H1 (cell line): ENCODE measurements at regions not wholly inside any gene's neighbourhood (a gene's known extent, or its start where the extent isn't known, plus 50 kb on each side); places are given as distances from the start of the nearest gene placed in this dataset.

Experiments
- CTCF ChIA-PET: fragments of 300-600 bp; sonication (Branson Sonifier 250); formaldehyde crosslinking; loops from one replicate; lab custom pipeline; 2021; ENCODE audit not compliant: partially characterized antibody; lab: Charles Lee
- POLR2A ChIA-PET: fragments of 300-600 bp; sonication (Branson Sonifier 250); formaldehyde crosslinking; loops from one replicate; lab custom pipeline; 2021; ENCODE audit warnings: inconsistent platforms; ENCODE audit not compliant: partially characterized antibody; lab: Charles Lee
- DNase-seq, 2 experiments: peaks; one replicate each; pipeline versions ENCODE4 v3.0.0 to v3.0.0-alpha.2; 2010 to 2022; ENCODE audit warnings: low spot score in 2 of 2, low read depth in 1 of 2, mixed read lengths in 1 of 2
- FAIRE-seq: peaks from 2 replicates; lab custom pipeline; 2011; peaks lifted over from hg19 to GRCh38; lab: Jason Lieb, UNC
- H2AFZ ChIP-seq: 2 replicates; pipeline ENCODE4 v1.8.1; 2012; ENCODE audit warnings: low read length, inconsistent platforms
- H2AK5ac ChIP-seq: 2 replicates; pipeline ENCODE4 v1.6.1; 2013; ENCODE audit warnings: low read depth, low read length
- H2BK120ac ChIP-seq: replicated peaks from 2 replicates; pipeline ENCODE3; 2013; ENCODE audit warnings: low read depth, low read length, inconsistent platforms
- H2BK12ac ChIP-seq: 2 replicates; pipeline ENCODE4 v1.6.1; 2013; ENCODE audit warnings: low read depth, low read length
- H2BK15ac ChIP-seq: 2 replicates; pipeline ENCODE4 v1.6.1; 2013; ENCODE audit warnings: low read length
- H2BK20ac ChIP-seq: 2 replicates; pipeline ENCODE4 v1.6.1; 2013; ENCODE audit warnings: low read length
- H2BK5ac ChIP-seq: 2 replicates; pipeline ENCODE4 v1.6.1; 2013; ENCODE audit warnings: low read depth, low read length
- H3K14ac ChIP-seq: 2 replicates; pipeline ENCODE4 v1.6.1; 2013; ENCODE audit warnings: inconsistent platforms; ENCODE audit not compliant: insufficient read length
- H3K18ac ChIP-seq: 2 replicates; pipeline ENCODE4 v1.6.1; 2013; ENCODE audit warnings: low read length; ENCODE audit errors: extremely low read depth
- H3K23ac ChIP-seq: 2 replicates; pipeline ENCODE4 v1.6.1; 2013; ENCODE audit warnings: inconsistent platforms; ENCODE audit not compliant: insufficient read length
- H3K23me2 ChIP-seq: 2 replicates; pipeline ENCODE4 v1.6.1; 2013; ENCODE audit warnings: low read depth, low read length
- H3K27ac ChIP-seq: 2 replicates; pipeline ENCODE4 v1.6.1; 2011; ENCODE audit warnings: low read depth, low read length, inconsistent platforms
- H3K27me3 ChIP-seq, 4 experiments: replicated peaks in 1 of 4; 1 replicate in 1 of 4; 2 replicates in 3 of 4; pipeline versions ENCODE4 v1.6.1 to v1.8.1; 2011 to 2013; ENCODE audit warnings: low read length in 3 of 4, mild to moderate bottlenecking in 3 of 4, inconsistent platforms in 2 of 4, mixed read lengths in 2 of 4, moderate library complexity in 1 of 4; ENCODE audit not compliant: control insufficient read depth in 3 of 4, insufficient read depth in 3 of 4; ENCODE audit errors: extremely low read depth in 1 of 4
- H3K36me3 ChIP-seq, 4 experiments: 2 replicates each; pipeline versions ENCODE4 v1.6.1 to v1.8.1; 2011 to 2013; ENCODE audit warnings: mild to moderate bottlenecking in 4 of 4, low read length in 3 of 4, moderate library complexity in 2 of 4, control low read depth in 1 of 4, inconsistent platforms in 1 of 4; ENCODE audit not compliant: insufficient read depth in 4 of 4, control insufficient read depth in 2 of 4
- H3K4ac ChIP-seq: replicated peaks from 2 replicates; pipeline ENCODE3; 2013; ENCODE audit warnings: low read length, low read depth, mixed read lengths, inconsistent platforms; ENCODE audit not compliant: insufficient read length
- H3K4me1 ChIP-seq, 4 experiments: replicated peaks in 1 of 4; 1 replicate in 1 of 4; 2 replicates in 3 of 4; pipeline versions ENCODE4 v1.6.1 to v1.8.1; 2011 to 2013; ENCODE audit warnings: low read length in 3 of 4, inconsistent platforms in 2 of 4, mixed read lengths in 1 of 4; ENCODE audit not compliant: insufficient read depth in 4 of 4, control insufficient read depth in 3 of 4
- H3K4me2 ChIP-seq, 2 experiments: 2 replicates each; pipeline versions ENCODE4 v1.6.1 to v1.8.1; 2011 to 2013; ENCODE audit warnings: low read depth in 2 of 2, low read length in 2 of 2, control low read depth in 1 of 2, inconsistent platforms in 1 of 2, mild to moderate bottlenecking in 1 of 2; ENCODE audit not compliant: insufficient read depth in 1 of 2
- H3K4me3 ChIP-seq, 4 experiments: fragments of 200-600, 300-600 bp in 1 of 4; sonication (generic), shearing (Covaris generic), sonication (Bioruptor Twin) in 1 of 4; 2 replicates each; pipeline versions ENCODE4 v1.5.1 to v1.8.1; 2011 to 2016; ENCODE audit warnings: low read length in 4 of 4, low read depth in 3 of 4, control low read depth in 2 of 4, inconsistent platforms in 2 of 4, mild to moderate bottlenecking in 2 of 4, mixed read lengths in 1 of 4, moderate library complexity in 1 of 4; ENCODE audit not compliant: insufficient read depth in 2 of 4; ENCODE audit errors: extremely low read depth in 1 of 4
- H3K56ac ChIP-seq: replicated peaks from 2 replicates; pipeline ENCODE3; 2013; ENCODE audit warnings: low read depth, mild to moderate bottlenecking, mixed read lengths, low read length, inconsistent platforms; ENCODE audit not compliant: insufficient read length
- H3K79me1 ChIP-seq: 2 replicates; pipeline ENCODE4 v1.6.1; 2013; ENCODE audit warnings: low read depth, low read length, control low read depth
- H3K79me2 ChIP-seq, 2 experiments: 2 replicates each; pipeline versions ENCODE4 v1.6.1 to v1.8.1; 2012 to 2013; ENCODE audit warnings: low read length in 2 of 2, mild to moderate bottlenecking in 2 of 2, inconsistent platforms in 1 of 2; ENCODE audit not compliant: insufficient read depth in 2 of 2, control insufficient read depth in 1 of 2
- H3K9ac ChIP-seq, 4 experiments: replicated peaks in 1 of 4; 1 replicate in 1 of 4; 2 replicates in 3 of 4; pipeline versions ENCODE4 v1.6.1 to v1.8.1; 2011 to 2013; ENCODE audit warnings: low read depth in 3 of 4, low read length in 3 of 4, control low read depth in 2 of 4, mild to moderate bottlenecking in 2 of 4, moderate library complexity in 2 of 4, inconsistent platforms in 1 of 4; ENCODE audit errors: extremely low read depth in 1 of 4
- H3K9me3 ChIP-seq, 2 experiments: 2 replicates each; pipeline versions ENCODE4 v1.6.1 to v1.8.1; 2012 to 2013; ENCODE audit warnings: mild to moderate bottlenecking in 2 of 2, moderate library complexity in 2 of 2, control low read depth in 1 of 2, inconsistent platforms in 1 of 2, low read depth in 1 of 2, low read length in 1 of 2, mixed read lengths in 1 of 2; ENCODE audit not compliant: insufficient read depth in 2 of 2
- H4K20me1 ChIP-seq, 2 experiments: replicated peaks in 1 of 2; 2 replicates each; pipeline versions ENCODE3 to v1.8.1; 2011 to 2013; ENCODE audit warnings: inconsistent platforms in 2 of 2, low read length in 2 of 2, mild to moderate bottlenecking in 1 of 2; ENCODE audit not compliant: insufficient read depth in 2 of 2, control insufficient read depth in 1 of 2
- H4K5ac ChIP-seq: 2 replicates; pipeline ENCODE4 v1.6.1; 2013; ENCODE audit warnings: low read length, low read depth, mixed read lengths, inconsistent platforms; ENCODE audit not compliant: insufficient read length
- H4K8ac ChIP-seq: 2 replicates; pipeline ENCODE4 v1.8.0; 2013; ENCODE audit warnings: mild to moderate bottlenecking, moderate library complexity, low read length, inconsistent platforms; ENCODE audit not compliant: insufficient read depth; ENCODE audit errors: extremely low read depth
- H4K91ac ChIP-seq: replicated peaks from 2 replicates; pipeline ENCODE3; 2013; ENCODE audit warnings: low read length, mixed read lengths, inconsistent platforms; ENCODE audit not compliant: insufficient read length
- CHD2 ChIP-seq: IDR thresholded peaks from 2 replicates; pipeline ENCODE4 v1.6.1; 2012; ENCODE audit warnings: low read length, improper control_type of control experiment
- EZH2 ChIP-seq: fragments of 200-600 bp; sonication (generic); IDR thresholded peaks from 2 replicates; pipeline ENCODE4 v1.7.1; 2012; ENCODE audit warnings: low read depth, mild to moderate bottlenecking, moderate library complexity, low read length, inconsistent platforms; ENCODE audit not compliant: severe bottlenecking
- NANOG ChIP-seq: IDR thresholded peaks from 2 replicates; pipeline ENCODE4 v1.6.1; 2011; ENCODE audit warnings: low read length, low read depth, mild to moderate bottlenecking, inconsistent platforms; ENCODE audit not compliant: insufficient read depth, poor library complexity, severe bottlenecking
- POLR2AphosphoS5 ChIP-seq: IDR thresholded peaks from 2 replicates; pipeline ENCODE4 v1.6.1; 2011; ENCODE audit warnings: low read depth, low read length
- WGBS, 2 experiments: shearing (Covaris generic) in 1 of 2; methylation state at CpG; one replicate each; pipeline versions ENCODE4 v1.1.6 to v1.1.7; 2013 to 2015; ENCODE audit warnings: low lambda C conversion rate in 2 of 2, mixed read lengths in 2 of 2, inconsistent platforms in 1 of 2, low coverage in 1 of 2, missing lambda C conversion rate in 1 of 2; ENCODE audit not compliant: insufficient replicate concordance in 2 of 2, insufficient coverage in 1 of 2, insufficient read length in 1 of 2; ENCODE audit errors: extremely low coverage in 1 of 2, missing lambda C conversion rate in 1 of 2; 5-methylcytosine and 5-hydroxymethylcytosine counted together

- Histone ChIP-seq H3K36me3 (no peaks in the 10 kb centered on the region), H3K18ac (no peak overlapping the region), H3K23me2 (no peaks in the 10 kb centered on the region), H4K91ac (no peak overlapping the region), H2BK15ac (no peak overlapping the region), H4K8ac (no peak overlapping the region), H2BK12ac (no peak overlapping the region), H4K20me1 (no peaks in the 10 kb centered on the region), H2BK5ac (no peak overlapping the region), H3K27me3 (no peaks in the 10 kb centered on the region), H3K79me2 (no peaks in the 10 kb centered on the region), H3K14ac (no peak overlapping the region), H3K4me1 (peaks cover 0 to 2% (median 0%) of the 10 kb centered on the region in 4 experiments; a peak in 2 of 7 replicates), H4K5ac (no peak overlapping the region), H2AK5ac (no peak overlapping the region), H3K4ac (no peak overlapping the region), H3K56ac (no peak overlapping the region), H3K4me3 (no peak overlapping the region), H3K9me3 (no peaks in the 10 kb centered on the region), H3K4me2 (no peak overlapping the region), H2BK120ac (no peak overlapping the region), H2BK20ac (no peak overlapping the region), H3K79me1 (no peaks in the 10 kb centered on the region), H3K27ac (no peak overlapping the region), H3K23ac (no peak overlapping the region), H2AFZ (no peak overlapping the region), H3K9ac (no peak overlapping the region)
- no peak for DNase-seq
- no peak for TF ChIP-seq NANOG
- TF ChIP-seq EZH2 = no peak
- TF ChIP-seq POLR2AphosphoS5 = no peak
- TF ChIP-seq CHD2 = no peak
- CTCF ChIA-PET = interaction anchor here (0.9 kb wide), 1 partner anchor 12 kb away, joined by 3 read pairs; no protein-coding TSS in a partner anchor
- no peak for FAIRE-seq
- POLR2A ChIA-PET = interaction anchor here (2.1 kb wide), 1 partner anchor 10 kb away, joined by 6 read pairs; no protein-coding TSS in a partner anchor
- WGBS, 2 experiments = 96% methylated on average over 1 of the region's 1 CpG; no CpG with 5 or more reads in 1 of the 2 experiments
Measured at GRCh38 chr18:22858121-22858520, 75.0 kb upstream of the RBBP8 start.
